COLO829 (cell line): ENCODE measurements at regions not wholly inside any gene's neighbourhood (a gene's known extent, or its start where the extent isn't known, plus 50 kb on each side); places are given as distances from the start of the nearest gene placed in this dataset.
A peak's percentile ranks its signal among the peaks of the same experiment; 100 is the strongest.

Experiments
- DNase-seq: peaks from one replicate; pipeline ENCODE4 v3.0.0; 2012; ENCODE audit warnings: low spot score

- DNase-seq, result no peak
Measured at GRCh38 chr2:12286347-12286746, 430.4 kb upstream of the TRIB2 start.

- peak; percentile 97 for DNase-seq
Measured at GRCh38 chr2:12287220-12287751, 429.4 kb upstream of the TRIB2 start.

DNA sequence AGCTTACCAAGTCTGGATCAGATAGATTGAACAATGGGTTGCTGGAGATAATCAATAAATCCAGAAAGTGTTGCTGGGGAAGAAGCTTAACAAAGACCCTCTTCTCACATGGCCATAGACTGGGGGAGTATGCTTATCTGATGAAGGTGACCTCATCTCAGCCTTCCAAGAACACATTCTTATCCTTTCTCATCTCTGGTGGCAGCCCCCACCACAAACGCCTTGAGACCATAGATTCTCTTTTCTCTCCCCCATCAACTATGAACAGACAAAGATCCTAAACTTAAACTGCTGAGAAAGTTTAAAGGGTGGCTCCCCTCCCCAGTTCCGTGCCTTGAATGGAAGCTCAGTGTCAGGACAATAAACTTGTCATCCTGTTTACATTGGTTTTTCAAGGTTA, 428.7 kb upstream of the TRIB2 start:
- DNase-seq, result peak; percentile 50

GRCh38 chr2:12289120-12289802, 427.5 kb upstream of the TRIB2 start:
- DNase-seq, result no peak

DNA sequence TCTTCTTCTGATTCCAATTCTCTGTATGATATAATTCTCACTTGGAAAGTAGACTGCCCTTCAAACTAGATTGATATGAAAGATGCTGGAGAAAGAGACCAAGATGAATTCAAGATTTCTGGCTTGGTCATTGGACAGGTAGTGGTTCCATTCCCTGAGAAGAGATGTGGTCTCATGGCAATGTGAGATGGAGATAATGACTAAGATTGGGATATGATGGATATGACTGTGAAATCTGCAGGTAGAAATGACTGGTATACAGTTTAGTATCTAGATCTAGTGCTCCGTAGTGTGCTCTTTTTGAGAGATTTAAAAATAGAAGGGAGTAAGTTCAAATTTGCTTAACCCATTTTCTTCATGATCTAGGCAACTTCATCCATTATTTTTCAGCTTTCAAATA, 425.4 kb upstream of the TRIB2 start:
- no peak for DNase-seq

DNA sequence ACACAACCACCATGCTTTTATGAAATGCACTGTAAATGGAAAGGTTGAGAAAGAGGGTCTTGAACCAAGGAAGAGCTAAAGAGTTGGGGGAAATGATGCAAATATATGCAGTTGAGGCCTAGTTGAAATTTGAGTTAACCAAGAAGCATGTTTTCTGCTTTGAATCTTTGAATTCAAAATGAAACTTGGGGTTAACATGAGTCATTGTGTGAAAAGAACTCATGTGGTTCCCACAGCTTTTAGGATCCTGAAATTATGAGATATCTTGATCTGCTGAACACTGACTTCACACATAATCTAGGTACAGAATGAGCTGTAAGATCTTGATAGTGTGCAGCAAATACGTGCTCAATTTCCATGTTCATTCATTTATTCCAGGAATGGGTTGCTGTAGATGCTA, 422.9 kb upstream of the TRIB2 start:
- DNase-seq, result no peak

GRCh38 chr2:12295856-12296519, 420.7 kb upstream of the TRIB2 start:
- no peak for DNase-seq

DNA sequence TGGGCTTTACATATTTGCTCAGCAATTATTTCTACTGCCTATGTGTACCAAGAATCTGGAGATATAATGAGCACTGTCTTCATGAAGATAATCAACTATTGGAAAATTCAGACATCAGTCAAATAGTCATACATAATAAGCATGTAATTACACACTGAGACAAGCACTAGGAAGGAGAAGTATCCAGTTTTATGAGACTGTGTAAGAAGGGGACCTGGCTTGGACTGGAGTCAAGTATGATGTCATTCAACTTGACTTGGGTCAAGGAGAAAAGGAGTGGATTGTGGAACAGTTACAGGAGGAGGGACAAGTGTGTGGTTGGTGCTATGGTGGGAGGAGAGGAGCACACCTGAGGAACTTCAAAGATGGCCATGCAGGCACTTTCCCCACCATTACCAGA, 419.8 kb upstream of the TRIB2 start:
- no peak for DNase-seq

DNA sequence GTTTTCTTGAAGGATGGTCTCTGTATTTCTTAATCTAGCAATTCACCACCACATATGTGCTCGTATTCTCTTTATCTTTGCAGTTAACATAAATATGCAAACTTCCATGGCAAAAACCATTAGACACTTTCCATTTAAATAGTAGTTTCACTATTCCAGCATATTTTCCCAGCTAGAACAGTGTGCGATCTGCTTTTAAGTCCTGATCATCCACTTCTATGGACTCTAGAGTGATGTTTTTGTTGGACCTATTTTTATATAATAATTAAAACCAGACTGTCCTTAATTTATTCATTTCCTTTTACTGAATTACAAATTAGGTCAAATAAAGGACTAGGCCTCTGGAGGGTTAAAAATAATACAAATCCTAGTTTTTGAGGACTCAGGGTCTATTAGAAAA, 418.4 kb upstream of the TRIB2 start:
- no peak for DNase-seq

- no peak for DNase-seq
Measured at GRCh38 chr2:12299431-12299830, 417.3 kb upstream of the TRIB2 start.

DNA sequence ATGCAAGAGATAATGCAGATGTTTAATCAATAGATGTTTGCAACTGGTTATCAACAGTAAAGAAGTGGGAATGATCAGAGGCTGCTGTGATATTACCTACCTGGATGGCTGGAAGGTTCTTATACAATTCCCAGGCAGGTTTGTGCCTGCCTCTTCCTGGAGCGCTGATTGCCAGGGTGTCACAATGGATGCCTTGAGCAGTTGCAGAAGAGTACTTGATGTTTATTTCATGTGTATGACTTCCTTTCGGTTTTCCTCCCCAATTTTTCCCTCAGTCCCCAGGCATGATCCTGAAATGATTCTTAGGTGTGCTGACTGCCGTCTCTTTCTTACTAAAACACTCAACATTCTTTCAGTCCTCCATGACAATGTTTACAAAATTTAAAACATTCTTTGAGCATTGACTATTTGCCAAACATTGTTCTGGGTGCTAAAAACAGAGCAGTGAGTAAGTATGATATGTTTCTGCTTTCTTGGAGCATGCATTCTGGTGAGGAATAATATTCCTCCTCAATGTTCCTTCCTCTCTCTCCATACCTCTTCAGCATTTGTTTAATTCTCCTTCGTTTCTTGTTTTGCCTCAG, 416.6 kb upstream of the TRIB2 start:
- no peak for DNase-seq

- no peak for DNase-seq
Measured at GRCh38 chr2:12300927-12301326, 415.8 kb upstream of the TRIB2 start.

DNA sequence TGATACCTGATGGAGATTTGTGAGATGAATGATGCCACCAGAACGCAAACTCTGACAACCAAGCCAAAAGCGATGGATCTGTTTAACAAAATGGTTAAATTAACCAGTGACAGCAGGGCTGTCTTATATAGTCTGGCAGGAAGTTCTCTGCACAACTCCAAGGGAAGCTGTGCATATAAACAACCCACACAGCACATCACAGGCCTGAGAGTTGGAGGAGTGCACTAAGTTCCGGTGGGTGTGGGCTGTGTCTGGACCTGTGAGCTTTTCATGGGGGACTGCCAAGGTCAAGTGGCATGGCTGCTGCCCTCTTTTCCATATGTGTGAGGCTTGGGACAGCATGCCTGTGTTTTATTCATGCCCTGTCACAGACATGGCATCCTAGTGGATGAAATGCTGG, 414.6 kb upstream of the TRIB2 start:
- no peak for DNase-seq

- no peak for DNase-seq
Measured at GRCh38 chr2:12302691-12303090, 414.0 kb upstream of the TRIB2 start.

GRCh38 chr2:12303181-12304030, 413.3 kb upstream of the TRIB2 start:
- peak; percentile 72 for DNase-seq

DNA sequence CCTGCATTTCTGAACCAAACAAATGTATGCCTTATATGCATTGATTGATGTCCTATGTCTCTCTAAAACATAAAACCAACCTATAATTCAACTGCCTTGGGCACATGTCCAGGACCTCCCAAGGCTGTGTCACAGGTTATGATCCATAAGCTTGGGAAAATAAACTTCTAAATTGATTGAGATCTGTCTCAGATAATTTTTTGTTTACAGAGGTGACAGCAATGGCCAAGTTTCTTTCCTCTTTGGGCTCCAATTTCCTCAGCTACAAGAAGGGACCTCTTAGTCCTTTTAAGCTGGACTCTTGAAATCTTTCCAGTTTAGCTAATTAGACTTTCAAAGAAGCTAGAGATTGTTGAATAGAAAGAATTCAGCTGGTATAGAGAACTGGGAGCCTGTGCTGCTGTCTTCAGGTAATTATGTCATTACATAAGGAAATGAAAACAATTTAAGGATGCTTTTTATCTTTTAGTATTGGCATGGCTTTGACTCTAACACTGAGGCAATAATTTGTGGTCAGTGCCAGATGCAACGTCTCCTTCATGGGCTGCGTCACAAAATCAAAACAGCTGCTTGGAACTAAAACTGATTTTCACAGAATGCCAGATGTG, 412.1 kb upstream of the TRIB2 start:
- DNase-seq, result no peak

DNA sequence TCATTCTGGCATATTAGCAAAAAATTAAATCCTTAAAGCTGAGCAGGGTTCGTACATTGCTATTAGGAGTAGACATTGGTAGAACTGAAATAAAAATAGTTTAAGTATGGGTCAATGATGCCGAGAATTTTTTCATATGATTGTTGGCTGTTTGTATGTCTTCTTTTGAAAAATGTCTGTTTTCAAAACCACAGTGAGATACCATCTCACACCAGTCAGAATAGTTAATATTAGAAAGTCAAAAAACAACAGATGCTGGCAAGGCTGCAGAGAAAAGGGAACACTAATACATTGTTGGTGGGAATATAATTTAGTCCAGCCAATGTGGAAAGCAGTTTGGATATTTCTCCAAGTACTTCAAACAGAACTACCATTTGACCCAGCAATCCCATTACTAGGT, 410.8 kb upstream of the TRIB2 start:
- DNase-seq, result no peak

DNA sequence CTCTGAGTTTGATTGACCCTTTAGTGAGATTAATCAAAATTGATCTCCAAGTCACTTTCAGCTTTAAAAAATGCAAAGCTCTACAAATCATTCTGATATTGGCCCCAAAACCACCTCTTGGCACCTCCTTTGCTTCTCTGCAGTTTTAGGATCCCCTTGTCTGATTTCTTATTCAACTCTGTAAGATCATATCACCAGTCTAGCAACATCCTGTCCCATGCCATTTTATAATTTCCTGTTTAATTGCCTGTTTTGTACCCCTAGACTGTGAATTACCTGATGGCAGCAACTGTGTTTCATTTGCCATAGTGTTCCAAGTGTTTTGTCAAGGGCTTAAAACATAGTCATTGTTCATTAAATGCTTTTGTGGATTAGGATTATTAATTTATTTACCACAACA, 406.3 kb upstream of the TRIB2 start:
- DNase-seq, result no peak

GRCh38 chr2:12313445-12314126, 403.1 kb upstream of the TRIB2 start:
- peak; percentile 51 for DNase-seq

DNA sequence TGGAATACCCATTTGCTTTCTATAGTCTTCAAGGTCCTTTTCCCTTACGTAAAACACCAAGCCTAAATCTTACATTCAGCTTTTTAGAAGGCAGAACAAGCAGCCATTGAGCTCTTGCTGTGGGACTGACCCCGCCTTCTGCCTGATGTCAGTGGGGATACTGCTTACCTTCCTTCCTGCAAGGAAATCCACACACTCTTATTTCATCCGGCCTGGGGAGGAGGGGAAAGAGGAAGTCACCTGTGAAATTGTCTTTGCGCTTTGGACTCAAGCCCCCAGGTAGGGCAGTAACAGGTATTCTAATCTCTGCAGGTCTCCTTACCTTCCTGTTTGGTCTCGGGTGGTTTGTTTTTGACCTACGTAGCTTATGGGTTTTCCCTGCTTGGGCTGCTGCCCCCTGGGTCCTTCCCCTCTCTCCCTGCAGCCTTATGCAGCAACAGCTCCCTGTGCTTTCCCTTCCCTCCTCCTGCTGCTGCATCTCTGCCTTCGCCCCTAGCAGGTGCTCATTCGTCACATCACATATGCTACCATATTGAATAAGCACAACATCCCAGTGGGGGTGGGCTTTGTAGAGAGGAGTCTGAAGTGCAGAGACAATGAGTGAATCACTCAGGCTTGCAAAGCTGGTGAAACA, 402.5 kb upstream of the TRIB2 start:
- DNase-seq, result no peak

GRCh38 chr2:12315224-12315623, 401.5 kb upstream of the TRIB2 start:
- no peak for DNase-seq
